ENCODE measurements at regions not wholly inside any gene's neighbourhood (a gene's known extent, or its start where the extent isn't known, plus 50 kb on each side); places are given as distances from the start of the nearest gene placed in this dataset.

- no peak for DNase-seq (ENCODE audit: low read depth)
These were observed 72.9 kb upstream of the COL24A1 start for GRCh38 chr1:86229405-86229975.

- DNase-seq (ENCODE audit: low read depth): no peak
These were observed 72.0 kb upstream of the COL24A1 start for GRCh38 chr1:86228546-86228945.

GRCh38 chr1:86227026-86227425, 70.5 kb upstream of the COL24A1 start:
- peak; percentile 74 for DNase-seq (ENCODE audit: low read depth)

- DNase-seq (ENCODE audit: low read depth): peak; percentile 5
These were observed 69.6 kb upstream of the COL24A1 start for GRCh38 chr1:86226204-86226603.

GRCh38 chr1:86224651-86225310, 68.2 kb upstream of the COL24A1 start:
- no peak for DNase-seq (ENCODE audit: low read depth)

- DNase-seq (ENCODE audit: low read depth): no peak
These were observed 62.3 kb upstream of the COL24A1 start for GRCh38 chr1:86218859-86219258.

GRCh38 chr1:86214605-86215004, 58.0 kb upstream of the COL24A1 start:
- DNase-seq (ENCODE audit: low read depth): no peak

GRCh38 chr1:86209346-86209745, 52.8 kb upstream of the COL24A1 start:
- no peak for DNase-seq (ENCODE audit: low read depth)

GRCh38 chr1:86207323-86207722, 50.8 kb upstream of the COL24A1 start:
- DNase-seq (ENCODE audit: low read depth): peak; percentile 55
